ENCODE measurements at regions not wholly inside any gene's neighbourhood (a gene's known extent, or its start where the extent isn't known, plus 50 kb on each side); places are given as distances from the start of the nearest gene placed in this dataset.
"Not testable (repeated sequence)": the region's sequence is repeated elsewhere in the genome, so short reads cannot be mapped to it uniquely, and the experiment has no call there.

GRCh38 chr11:39786281-39786680, 1673.2 kb downstream of the LRRC4C start:
- Mint-ChIP-seq H3K4me3 (no peak overlapping the region), H3K4me1 (no peaks in the 10 kb centered on the region), H3K27ac (no peak overlapping the region), H3K36me3 (no peaks in the 10 kb centered on the region), H3K9me3 (peaks cover 13 to 38% (median 17%) of the 10 kb centered on the region in 6 donors), H3K27me3 (ENCODE audit: low read depth in 3 of 3) (peaks cover 0 to 3% (median 0%) of the 10 kb centered on the region in 3 donors)
- no peak for DNase-seq

GRCh38 chr11:39784873-39785272, 1674.6 kb downstream of the LRRC4C start:
- peaks cover 8 to 41% (median 20%) of the 10 kb centered on the region in 6 donors for H3K9me3 Mint-ChIP-seq
- H3K36me3 Mint-ChIP-seq: no peaks in the 10 kb centered on the region
- peaks cover 0 to 3% (median 0%) of the 10 kb centered on the region in 3 donors for H3K27me3 Mint-ChIP-seq (ENCODE audit: low read depth in 3 of 3)
- no peak overlapping the region for H3K27ac Mint-ChIP-seq
- no peaks in the 10 kb centered on the region for H3K4me1 Mint-ChIP-seq
- DNase-seq: no peak
- no peak overlapping the region for H3K4me3 Mint-ChIP-seq

GRCh38 chr11:39780131-39780530, 1679.3 kb downstream of the LRRC4C start:
- Mint-ChIP-seq H3K27ac (no peak overlapping the region), H3K36me3 (no peaks in the 10 kb centered on the region), H3K27me3 (ENCODE audit: low read depth in 3 of 3) (peaks cover 0 to 3% (median 1%) of the 10 kb centered on the region in 3 donors), H3K9me3 (peaks cover 12 to 52% (median 19%) of the 10 kb centered on the region in 6 donors), H3K4me3 (no peak overlapping the region), H3K4me1 (no peaks in the 10 kb centered on the region)
- DNase-seq: no peak

GRCh38 chr11:39777035-39777434, 1682.4 kb downstream of the LRRC4C start:
- Mint-ChIP-seq H3K27me3 (ENCODE audit: low read depth in 3 of 3) (peaks cover 0 to 1% (median 0%) of the 10 kb centered on the region in 3 donors), H3K4me1 (no peaks in the 10 kb centered on the region), H3K27ac (no peak overlapping the region), H3K4me3 (no peak overlapping the region), H3K9me3 (peaks cover 8 to 53% (median 20%) of the 10 kb centered on the region in 6 donors), H3K36me3 (no peaks in the 10 kb centered on the region)
- DNase-seq: no peak

GRCh38 chr11:39772525-39773137, 1686.8 kb downstream of the LRRC4C start:
- peaks cover 0 to under 1% (median 0%) of the 10 kb centered on the region in 3 donors for H3K27me3 Mint-ChIP-seq (ENCODE audit: low read depth in 3 of 3)
- DNase-seq: no peak
- no peaks in the 10 kb centered on the region for H3K36me3 Mint-ChIP-seq
- peaks cover 6 to 43% (median 16%) of the 10 kb centered on the region in 6 donors for H3K9me3 Mint-ChIP-seq
- H3K27ac Mint-ChIP-seq: no peak overlapping the region
- no peaks in the 10 kb centered on the region for H3K4me1 Mint-ChIP-seq
- H3K4me3 Mint-ChIP-seq: no peak overlapping the region

- H3K27me3 Mint-ChIP-seq (ENCODE audit: low read depth in 3 of 3): peaks cover 0 to 4% (median 0%) of the 10 kb centered on the region in 3 donors
- H3K9me3 Mint-ChIP-seq: peaks cover 9 to 53% (median 17%) of the 10 kb centered on the region in 6 donors
- no peaks in the 10 kb centered on the region for H3K36me3 Mint-ChIP-seq
- H3K4me1 Mint-ChIP-seq: no peaks in the 10 kb centered on the region
- no peak overlapping the region for H3K4me3 Mint-ChIP-seq
- H3K27ac Mint-ChIP-seq: no peak overlapping the region
- DNase-seq: no peak
Measured at GRCh38 chr11:39768214-39768613, 1691.2 kb downstream of the LRRC4C start.

GRCh38 chr11:39745401-39745800, 1714.1 kb downstream of the LRRC4C start:
- H3K27ac Mint-ChIP-seq: no peak overlapping the region
- H3K27me3 Mint-ChIP-seq (ENCODE audit: low read depth in 3 of 3): no peaks in the 10 kb centered on the region
- no peaks in the 10 kb centered on the region for H3K4me1 Mint-ChIP-seq
- no peak for DNase-seq
- H3K9me3 Mint-ChIP-seq: peaks cover 10 to 52% (median 35%) of the 10 kb centered on the region in 6 donors
- H3K36me3 Mint-ChIP-seq: no peaks in the 10 kb centered on the region
- H3K4me3 Mint-ChIP-seq: no peak overlapping the region

GRCh38 chr11:39741066-39741465, 1718.4 kb downstream of the LRRC4C start:
- H3K9me3 Mint-ChIP-seq: peaks cover 6 to 28% (median 25%) of the 10 kb centered on the region in 6 donors
- H3K36me3 Mint-ChIP-seq: no peaks in the 10 kb centered on the region
- H3K27ac Mint-ChIP-seq: no peak overlapping the region
- no peaks in the 10 kb centered on the region for H3K27me3 Mint-ChIP-seq (ENCODE audit: low read depth in 3 of 3)
- H3K4me3 Mint-ChIP-seq: no peak overlapping the region
- no peaks in the 10 kb centered on the region for H3K4me1 Mint-ChIP-seq
- no peak for DNase-seq

GRCh38 chr11:39736351-39736750, 1723.1 kb downstream of the LRRC4C start:
- DNase-seq; H3K4me3 Mint-ChIP-seq; H3K36me3 Mint-ChIP-seq; H3K27ac Mint-ChIP-seq; H3K4me1 Mint-ChIP-seq; H3K27me3 Mint-ChIP-seq (ENCODE audit: low read depth in 3 of 3): not testable (repeated sequence)
- peaks cover 13 to 23% (median 20%) of the 10 kb centered on the region in 6 donors for H3K9me3 Mint-ChIP-seq

- H3K4me1 Mint-ChIP-seq: no peaks in the 10 kb centered on the region
- H3K27me3 Mint-ChIP-seq (ENCODE audit: low read depth in 3 of 3): no peaks in the 10 kb centered on the region
- DNase-seq: no peak
- H3K36me3 Mint-ChIP-seq: no peaks in the 10 kb centered on the region
- no peak overlapping the region for H3K27ac Mint-ChIP-seq
- H3K4me3 Mint-ChIP-seq: no peak overlapping the region
- H3K9me3 Mint-ChIP-seq: peaks cover 22 to 46% (median 30%) of the 10 kb centered on the region in 6 donors
Measured at GRCh38 chr11:39732001-39732400, 1727.5 kb downstream of the LRRC4C start.

GRCh38 chr11:39725081-39725480, 1734.4 kb downstream of the LRRC4C start:
- no peaks in the 10 kb centered on the region for H3K36me3 Mint-ChIP-seq
- no peak for DNase-seq
- no peak overlapping the region for H3K27ac Mint-ChIP-seq
- no peaks in the 10 kb centered on the region for H3K4me1 Mint-ChIP-seq
- H3K4me3 Mint-ChIP-seq: no peak overlapping the region
- H3K9me3 Mint-ChIP-seq: peaks cover 11 to 39% (median 24%) of the 10 kb centered on the region in 6 donors
- no peaks in the 10 kb centered on the region for H3K27me3 Mint-ChIP-seq (ENCODE audit: low read depth in 3 of 3)

- Mint-ChIP-seq H3K4me3 (no peak overlapping the region), H3K27ac (no peak overlapping the region), H3K9me3 (peaks cover 11 to 39% (median 22%) of the 10 kb centered on the region in 6 donors), H3K4me1 (no peaks in the 10 kb centered on the region), H3K27me3 (ENCODE audit: low read depth in 3 of 3) (no peaks in the 10 kb centered on the region), H3K36me3 (no peaks in the 10 kb centered on the region)
- no peak for DNase-seq
Measured at GRCh38 chr11:39724404-39724803, 1735.0 kb downstream of the LRRC4C start.

GRCh38 chr11:39712581-39712980, 1746.9 kb downstream of the LRRC4C start:
- Mint-ChIP-seq H3K27ac (no peak overlapping the region), H3K9me3 (peaks cover 9 to 53% (median 33%) of the 10 kb centered on the region in 6 donors), H3K27me3 (ENCODE audit: low read depth in 3 of 3) (no peaks in the 10 kb centered on the region), H3K4me3 (no peak overlapping the region), H3K36me3 (peaks cover 0 to 3% (median 0%) of the 10 kb centered on the region in 3 donors), H3K4me1 (no peaks in the 10 kb centered on the region)
- no peak for DNase-seq

GRCh38 chr11:39690856-39691255, 1768.6 kb downstream of the LRRC4C start:
- peaks cover 0 to 3% (median 0%) of the 10 kb centered on the region in 3 donors for H3K36me3 Mint-ChIP-seq
- H3K27me3 Mint-ChIP-seq (ENCODE audit: low read depth in 3 of 3): peaks cover 0 to 3% (median 0%) of the 10 kb centered on the region in 3 donors
- peaks cover 1 to 44% (median 19%) of the 10 kb centered on the region in 6 donors for H3K9me3 Mint-ChIP-seq
- H3K4me3 Mint-ChIP-seq: no peak overlapping the region
- H3K27ac Mint-ChIP-seq: no peak overlapping the region
- DNase-seq: no peak
- no peaks in the 10 kb centered on the region for H3K4me1 Mint-ChIP-seq

All from immature natural killer cell (primary cell).